Mucosa of descending colon (tissue), 3 donors: ENCODE measurements at regions not wholly inside any gene's neighbourhood (a gene's known extent, or its start where the extent isn't known, plus 50 kb on each side); places are given as distances from the start of the nearest gene placed in this dataset.

Source experiments
- ATAC-seq: fragments of 200-7000 bp; cut with Tn5 transposase; one replicate; pipeline ENCODE4 v1.9.1; 2020; ENCODE audit warnings: mild to moderate bottlenecking, moderate library complexity
- DNase-seq, 3 donors: peaks; one replicate each; pipeline ENCODE4 v3.0.0-alpha.2; 2020
- H3K36me3 ChIP-seq: fragments of 200-600 bp; one replicate; pipeline ENCODE4 v1.8.0; 2021; ENCODE audit warnings: low read depth, mild to moderate bottlenecking
- H3K4me1 ChIP-seq: fragments of 200-600 bp; one replicate; pipeline ENCODE4 v1.8.0; 2021; ENCODE audit warnings: low read depth, mild to moderate bottlenecking
- H3K4me3 ChIP-seq: fragments of 200-600 bp; one replicate; pipeline ENCODE4 v1.8.0; 2021; ENCODE audit warnings: mild to moderate bottlenecking
- H3K9me3 ChIP-seq: fragments of 200-600 bp; one replicate; pipeline ENCODE4 v1.8.0; 2021; ENCODE audit warnings: mild to moderate bottlenecking
- CTCF ChIP-seq: fragments of 200-600 bp; IDR thresholded peaks from one replicate; pipeline ENCODE4 v1.8.0; 2022; ENCODE audit warnings: antibody characterized with exemption, mild to moderate bottlenecking
- intact Hi-C, 2 donors: fragments of 100-400 bp; cut with DNase I in 1 of 2; cut with micrococcal nuclease in 1 of 2; formaldehyde crosslinking; loops; one replicate each; pipeline versions ENCODE4 v1.11.0 to v1.11.1; 2022; cut with DNase I, micrococcal nuclease
- donor health status: DM: no; HTN: no; CAD: no; lungs with moderate emphysema.
- donor health status: DM: no; HTN: no; CAD: no.
- donor health status: DM: no; HTN: yes; CAD: no.

GRCh38 chr10:29881811-29882210 is 177.6 kb downstream of the JCAD start:
- intact Hi-C loops = no loop called here
- no peak for ATAC-seq
- H3K36me3 ChIP-seq = no peaks in the 10 kb centered on the region
- DNase-seq = no peak
- TF ChIP-seq CTCF = no peak
- no peak overlapping the region for H3K4me3 ChIP-seq
- no peaks in the 10 kb centered on the region for H3K9me3 ChIP-seq
- H3K4me1 ChIP-seq = no peaks in the 10 kb centered on the region

- no peak for ATAC-seq
- DNase-seq = no peak
- Histone ChIP-seq H3K36me3 (no peaks in the 10 kb centered on the region), H3K4me1 (no peaks in the 10 kb centered on the region), H3K4me3 (no peak overlapping the region), H3K9me3 (no peaks in the 10 kb centered on the region)
- no peak for TF ChIP-seq CTCF
- intact Hi-C loops = no loop called here
These were observed 178.0 kb downstream of the JCAD start for GRCh38 chr10:29881336-29881771.

- DNase-seq = no peak
- TF ChIP-seq CTCF = no peak
- no peak for ATAC-seq
- Histone ChIP-seq H3K4me1 (no peaks in the 10 kb centered on the region), H3K4me3 (no peak overlapping the region), H3K9me3 (no peaks in the 10 kb centered on the region), H3K36me3 (no peaks in the 10 kb centered on the region)
- intact Hi-C loops = no loop called here
These were observed 178.5 kb downstream of the JCAD start for GRCh38 chr10:29880856-29881255.

GRCh38 chr10:29879862-29880261 is 179.5 kb downstream of the JCAD start:
- intact Hi-C loops = no loop called here
- no peaks in the 10 kb centered on the region for H3K4me1 ChIP-seq
- TF ChIP-seq CTCF = no peak
- no peaks in the 10 kb centered on the region for H3K36me3 ChIP-seq
- no peak for ATAC-seq
- H3K4me3 ChIP-seq = no peak overlapping the region
- no peaks in the 10 kb centered on the region for H3K9me3 ChIP-seq
- no peak for DNase-seq

GRCh38 chr10:29878492-29878891 is 180.9 kb downstream of the JCAD start:
- ATAC-seq = no peak
- DNase-seq = no peak
- no peaks in the 10 kb centered on the region for H3K36me3 ChIP-seq
- H3K4me1 ChIP-seq = no peaks in the 10 kb centered on the region
- no peaks in the 10 kb centered on the region for H3K9me3 ChIP-seq
- intact Hi-C loops = no loop called here
- no peak for TF ChIP-seq CTCF
- H3K4me3 ChIP-seq = no peak overlapping the region

- TF ChIP-seq CTCF = no peak
- H3K36me3 ChIP-seq = no peaks in the 10 kb centered on the region
- intact Hi-C loops = no loop called here
- H3K4me1 ChIP-seq = no peaks in the 10 kb centered on the region
- H3K9me3 ChIP-seq = no peaks in the 10 kb centered on the region
- no peak overlapping the region for H3K4me3 ChIP-seq
- ATAC-seq = no peak
- DNase-seq = no peak
These were observed 181.4 kb downstream of the JCAD start for GRCh38 chr10:29877793-29878491.
